Gastrocnemius medialis (tissue), 4 donors: ENCODE measurements at regions not wholly inside any gene's neighbourhood (a gene's known extent, or its start where the extent isn't known, plus 50 kb on each side); places are given as distances from the start of the nearest gene placed in this dataset.
"Not testable (repeated sequence)": the region's sequence is repeated elsewhere in the genome, so short reads cannot be mapped to it uniquely, and the experiment has no call there.

Experiments used
- ATAC-seq, 2 donors: fragments of 150-250 bp; one replicate each; pipeline ENCODE4 v1.9.1; 2016
- DNase-seq, 2 donors: peaks; one replicate each; pipeline ENCODE4 v3.0.0-alpha.2; 2019
- H3K27ac ChIP-seq, 4 donors: fragments of 200-600 bp; sonication (generic); 1 replicate in 1 of 4; 2 replicates in 3 of 4; pipeline ENCODE4 v1.5.1; 2016 to 2018; ENCODE audit warnings: mild to moderate bottlenecking in 2 of 4, moderate library complexity in 1 of 4
- H3K27me3 ChIP-seq, 3 donors: fragments of 200-600 bp; sonication (generic) in 2 of 3; 1 replicate in 1 of 3; 2 replicates in 2 of 3; pipeline versions ENCODE4 v1.5.1 to v1.6.0; 2016 to 2019; ENCODE audit warnings: mild to moderate bottlenecking in 1 of 3, moderate library complexity in 1 of 3
- H3K36me3 ChIP-seq, 2 donors: fragments of 200-600 bp; sonication (generic) in 1 of 2; one replicate each; pipeline ENCODE4 v1.5.1; 2017 to 2018
- H3K4me1 ChIP-seq, 2 donors: fragments of 200-600 bp; sonication (generic) in 1 of 2; one replicate each; pipeline ENCODE4 v1.5.1; 2016 to 2017; ENCODE audit warnings: mild to moderate bottlenecking in 2 of 2
- H3K4me3 ChIP-seq, 4 donors: fragments of 200-600 bp; sonication (generic) in 3 of 4; 1 replicate in 1 of 4; 2 replicates in 3 of 4; pipeline ENCODE4 v1.5.1; 2016 to 2019; ENCODE audit warnings: mild to moderate bottlenecking in 2 of 4
- H3K9me3 ChIP-seq, 3 donors: fragments of 200-600 bp; sonication (generic) in 2 of 3; 1 replicate in 1 of 3; 2 replicates in 2 of 3; pipeline ENCODE4 v1.5.1; 2016 to 2019
- CTCF ChIP-seq, 5 experiments: fragments of 450-650 bp in 3 of 5; fragments of 200-600 bp in 2 of 5; sonication (generic) in 2 of 5; IDR thresholded peaks in 4 of 5; conservative IDR thresholded peaks in 1 of 5; 1 replicate in 4 of 5; 2 replicates in 1 of 5; pipeline ENCODE4 v1.5.1; 2016 to 2019; ENCODE audit warnings: antibody characterized with exemption in 5 of 5, mild to moderate bottlenecking in 3 of 5, moderate library complexity in 3 of 5
- POLR2A ChIP-seq, 2 donors: fragments of 450-650 bp; IDR thresholded peaks; one replicate each; pipeline ENCODE4 v1.6.1; 2017; ENCODE audit warnings: antibody characterized with exemption in 2 of 2, mild to moderate bottlenecking in 2 of 2, moderate library complexity in 2 of 2
- in situ Hi-C, 4 donors: fragments of 200-750 bp; cut with MboI; loops; one replicate each; pipeline versions ENCODE4 v1.15.0 to v1.8.0; 2017; ENCODE audit warnings: low sequenced_read_pairs in 4 of 4
- intact Hi-C: fragments of 100-400 bp; cut with DNase I; formaldehyde crosslinking; loops from one replicate; pipeline ENCODE4 v1.15.1; 2023; ENCODE audit warnings: low total_unique reads

GRCh38 chr2:37722971-37723370 is 51.5 kb upstream of the CDC42EP3 start:
- H3K27me3 ChIP-seq, H3K9me3 ChIP-seq, in situ Hi-C loops, H3K4me3 ChIP-seq, H3K27ac ChIP-seq, H3K4me1 ChIP-seq, ATAC-seq, intact Hi-C loops, H3K36me3 ChIP-seq, DNase-seq: not testable (repeated sequence)

- no peaks in the 10 kb centered on the region for H3K9me3 ChIP-seq
- no peak overlapping the region for H3K4me3 ChIP-seq
- intact Hi-C loops (no loop called here), in situ Hi-C loops (no loop called here)
- H3K4me1 ChIP-seq, result no peaks in the 10 kb centered on the region
- no peak for DNase-seq
- ATAC-seq, result no peak
- no peaks in the 10 kb centered on the region for H3K36me3 ChIP-seq
- no peaks in the 10 kb centered on the region for H3K27me3 ChIP-seq
- TF ChIP-seq POLR2A (IDR thresholded peaks at IDR 0.05) (no peak), CTCF (IDR thresholded peaks at IDR 0.05 in 4 of 5, conservative IDR thresholded peaks at IDR 0.05 in 1 of 5) (no peak)
- H3K27ac ChIP-seq, result no peak overlapping the region
These were observed 58.8 kb upstream of the CDC42EP3 start for GRCh38 chr2:37730037-37730818.

- H3K4me1 ChIP-seq, in situ Hi-C loops, DNase-seq, H3K9me3 ChIP-seq, H3K27me3 ChIP-seq, H3K36me3 ChIP-seq, ATAC-seq, H3K4me3 ChIP-seq, intact Hi-C loops, H3K27ac ChIP-seq: not testable (repeated sequence)
These were observed 61.0 kb upstream of the CDC42EP3 start for GRCh38 chr2:37732412-37732811.

- no peak for ATAC-seq
- Histone ChIP-seq H3K27me3 (no peaks in the 10 kb centered on the region), H3K9me3 (no peaks in the 10 kb centered on the region), H3K4me3 (no peak overlapping the region), H3K27ac (no peak overlapping the region), H3K36me3 (no peaks in the 10 kb centered on the region), H3K4me1 (no peaks in the 10 kb centered on the region)
- no peak for TF ChIP-seq POLR2A (IDR thresholded peaks at IDR 0.05)
- no peak for TF ChIP-seq CTCF (IDR thresholded peaks at IDR 0.05 in 4 of 5, conservative IDR thresholded peaks at IDR 0.05 in 1 of 5)
- in situ Hi-C loops, result no loop called here
- intact Hi-C loops, result no loop called here
- no peak for DNase-seq
These were observed 61.8 kb upstream of the CDC42EP3 start for GRCh38 chr2:37733251-37733650.

GRCh38 chr2:37733955-37734354 is 62.5 kb upstream of the CDC42EP3 start:
- in situ Hi-C loops, H3K4me1 ChIP-seq, H3K4me3 ChIP-seq, H3K27me3 ChIP-seq, H3K9me3 ChIP-seq, DNase-seq, intact Hi-C loops, H3K36me3 ChIP-seq, H3K27ac ChIP-seq, ATAC-seq: not testable (repeated sequence)

GRCh38 chr2:37734891-37735523 is 63.6 kb upstream of the CDC42EP3 start:
- H3K27ac ChIP-seq, ATAC-seq, intact Hi-C loops, H3K4me3 ChIP-seq, DNase-seq, H3K27me3 ChIP-seq, in situ Hi-C loops, H3K36me3 ChIP-seq, H3K9me3 ChIP-seq, H3K4me1 ChIP-seq: not testable (repeated sequence)

GRCh38 chr2:37735524-37735910 is 64.1 kb upstream of the CDC42EP3 start:
- H3K9me3 ChIP-seq, intact Hi-C loops, DNase-seq, H3K27ac ChIP-seq, H3K36me3 ChIP-seq, H3K27me3 ChIP-seq, in situ Hi-C loops, ATAC-seq, H3K4me1 ChIP-seq, H3K4me3 ChIP-seq: not testable (repeated sequence)
